ENCODE measurements at regions not wholly inside any gene's neighbourhood (a gene's known extent, or its start where the extent isn't known, plus 50 kb on each side); places are given as distances from the start of the nearest gene placed in this dataset.

- TF ChIP-seq POLR2A (IDR thresholded peaks at IDR 0.05): no peak
- TF ChIP-seq POLR2AphosphoS5 (IDR thresholded peaks at IDR 0.05): no peak
These were observed 68.8 kb upstream of the CDC42EP3 start for GRCh38 chr2:37740164-37740739.
